GM19467 (cell line): ENCODE measurements at regions not wholly inside any gene's neighbourhood (a gene's known extent, or its start where the extent isn't known, plus 50 kb on each side); places are given as distances from the start of the nearest gene placed in this dataset.
"Not testable (repeated sequence)": the region's sequence is repeated elsewhere in the genome, so short reads cannot be mapped to it uniquely, and the experiment has no call there.

Source experiments
- ATAC-seq: cut with Tn5 transposase; IDR thresholded peaks from one replicate; pipeline ENCODE4 v1.9.1; 2021; ENCODE audit warnings: mild to moderate bottlenecking, moderate library complexity; ENCODE audit not compliant: unreplicated experiment

GRCh38 chr2:7516484-7517063 lies 599.4 kb downstream of the RNF144A start:
- ATAC-seq: no peak

- ATAC-seq: no peak
Observed at GRCh38 chr2:7517088-7517487, 599.9 kb downstream of the RNF144A start.

GRCh38 chr2:7517851-7518250 lies 600.6 kb downstream of the RNF144A start:
- no peak for ATAC-seq

- ATAC-seq: no peak
Observed at GRCh38 chr2:7523481-7524120, 606.4 kb downstream of the RNF144A start.

GRCh38 chr2:7524195-7524594 lies 607.0 kb downstream of the RNF144A start:
- no peak for ATAC-seq

GRCh38 chr2:7525746-7526145 lies 608.5 kb downstream of the RNF144A start:
- no peak for ATAC-seq

- ATAC-seq: no peak
Observed at GRCh38 chr2:7527165-7527722, 610.0 kb downstream of the RNF144A start.

- no peak for ATAC-seq
Observed at GRCh38 chr2:7530001-7530400, 612.8 kb downstream of the RNF144A start.

- ATAC-seq: no peak
Observed at GRCh38 chr2:7539077-7539476, 621.9 kb downstream of the RNF144A start.

- ATAC-seq: no peak
Observed at GRCh38 chr2:7539760-7540159, 622.5 kb downstream of the RNF144A start.

- ATAC-seq: no peak
Observed at GRCh38 chr2:7552825-7553570, 635.8 kb downstream of the RNF144A start.

GRCh38 chr2:7555260-7555659 lies 638.0 kb downstream of the RNF144A start:
- ATAC-seq: no peak

GRCh38 chr2:7557376-7557775 lies 640.2 kb downstream of the RNF144A start:
- ATAC-seq: no peak

GRCh38 chr2:7559791-7560190 lies 642.6 kb downstream of the RNF144A start:
- no peak for ATAC-seq

GRCh38 chr2:7566382-7566881 lies 649.2 kb downstream of the RNF144A start:
- no peak for ATAC-seq

GRCh38 chr2:7567116-7567515 lies 649.9 kb downstream of the RNF144A start:
- not testable (repeated sequence) for ATAC-seq

GRCh38 chr2:7567646-7568045 lies 650.4 kb downstream of the RNF144A start:
- ATAC-seq: no peak

- no peak for ATAC-seq
Observed at GRCh38 chr2:7570247-7570646, 653.0 kb downstream of the RNF144A start.

- ATAC-seq: no peak
Observed at GRCh38 chr2:7571701-7572100, 654.5 kb downstream of the RNF144A start.

GRCh38 chr2:7572450-7572849 lies 655.2 kb downstream of the RNF144A start:
- no peak for ATAC-seq

GRCh38 chr2:7573166-7573825 lies 656.1 kb downstream of the RNF144A start:
- ATAC-seq: no peak
